IPS DF 19.7 (cell line): ENCODE measurements at regions not wholly inside any gene's neighbourhood (a gene's known extent, or its start where the extent isn't known, plus 50 kb on each side); places are given as distances from the start of the nearest gene placed in this dataset.

ENCODE experiments used
- DNase-seq: peaks from one replicate; pipeline ENCODE4 v3.0.0-alpha.2; 2013; ENCODE audit warnings: low read depth, low spot score

DNA sequence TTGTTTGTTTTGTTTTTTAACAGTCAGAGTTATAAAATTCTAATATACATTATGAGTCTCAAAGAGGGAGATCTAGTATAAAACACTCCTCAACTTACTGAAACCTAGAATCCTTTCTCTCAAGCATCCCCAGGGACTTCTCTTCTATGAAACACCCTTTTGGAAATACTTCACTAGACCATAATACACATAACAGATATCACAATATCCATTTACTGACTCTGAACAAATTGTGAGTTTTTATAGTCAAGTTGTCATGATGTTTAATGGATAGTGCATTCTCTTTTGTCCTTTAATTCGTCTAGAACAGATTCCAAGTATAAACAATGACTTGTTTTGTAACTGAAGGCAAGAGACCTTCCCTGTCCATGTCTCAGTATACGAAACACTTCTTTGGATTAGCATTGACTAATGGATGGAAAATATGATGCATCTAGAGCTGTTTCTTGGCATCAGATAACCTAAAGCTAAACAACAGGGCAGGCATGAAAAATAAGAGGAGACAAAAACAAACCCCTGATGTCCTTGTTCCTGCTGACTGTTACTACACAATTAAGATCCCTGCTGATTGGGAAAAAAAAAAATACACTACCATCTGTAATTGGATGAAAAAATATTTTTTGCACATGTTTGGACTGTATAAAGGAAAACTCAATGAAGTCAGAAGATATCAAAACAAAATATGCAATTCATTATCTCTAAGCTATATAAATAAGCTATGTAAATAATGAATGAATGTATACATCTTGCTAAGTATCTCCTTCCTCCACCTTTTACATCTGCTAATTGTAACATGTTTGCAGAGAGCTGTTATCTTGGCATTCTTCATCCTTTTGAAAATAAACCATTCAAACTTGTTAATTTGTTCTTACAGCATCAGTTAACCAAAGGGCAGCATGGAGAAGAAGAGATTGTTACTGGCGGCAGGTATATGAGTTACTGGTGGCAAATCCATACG lies 214.2 kb downstream of the LACC1 start:
- no peak for DNase-seq

DNA sequence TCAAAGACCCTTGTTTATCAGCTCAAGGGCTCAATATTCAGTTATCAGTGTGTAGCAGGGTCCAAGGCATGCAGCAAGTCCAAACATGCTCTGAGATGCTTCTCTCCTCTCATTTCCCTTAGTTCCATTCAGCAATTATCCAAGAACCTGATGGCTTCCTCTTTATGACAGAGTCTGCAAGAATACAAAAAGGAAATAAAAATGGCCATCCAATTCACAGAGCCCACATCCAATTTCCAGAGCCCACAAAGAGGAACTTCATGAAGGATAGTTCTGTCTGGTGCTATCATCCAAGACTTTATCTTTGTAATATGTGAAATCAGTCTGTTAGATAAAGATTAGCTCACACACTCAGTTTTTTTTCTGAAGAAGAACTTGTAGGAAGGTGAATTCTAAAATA lies 217.2 kb downstream of the LACC1 start:
- no peak for DNase-seq

DNA sequence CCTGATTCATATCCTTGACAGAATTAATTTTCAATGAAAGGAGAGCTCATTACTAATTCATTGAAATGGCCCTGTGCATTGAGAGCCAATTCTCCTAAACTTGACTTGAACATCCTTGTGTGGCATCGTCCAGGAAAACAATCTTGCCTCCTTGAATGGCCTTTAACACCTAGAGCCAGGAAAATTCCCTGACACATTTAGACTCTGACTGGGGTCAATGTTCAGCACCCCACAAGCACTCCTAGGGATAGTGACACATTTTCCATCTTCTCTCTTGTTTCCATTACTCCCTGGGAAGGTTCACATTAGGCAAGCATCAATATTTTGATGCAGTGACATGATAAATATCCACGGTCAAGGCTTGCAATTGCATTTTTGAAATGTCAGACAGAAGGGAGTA lies 218.9 kb downstream of the LACC1 start:
- DNase-seq: no peak

DNA sequence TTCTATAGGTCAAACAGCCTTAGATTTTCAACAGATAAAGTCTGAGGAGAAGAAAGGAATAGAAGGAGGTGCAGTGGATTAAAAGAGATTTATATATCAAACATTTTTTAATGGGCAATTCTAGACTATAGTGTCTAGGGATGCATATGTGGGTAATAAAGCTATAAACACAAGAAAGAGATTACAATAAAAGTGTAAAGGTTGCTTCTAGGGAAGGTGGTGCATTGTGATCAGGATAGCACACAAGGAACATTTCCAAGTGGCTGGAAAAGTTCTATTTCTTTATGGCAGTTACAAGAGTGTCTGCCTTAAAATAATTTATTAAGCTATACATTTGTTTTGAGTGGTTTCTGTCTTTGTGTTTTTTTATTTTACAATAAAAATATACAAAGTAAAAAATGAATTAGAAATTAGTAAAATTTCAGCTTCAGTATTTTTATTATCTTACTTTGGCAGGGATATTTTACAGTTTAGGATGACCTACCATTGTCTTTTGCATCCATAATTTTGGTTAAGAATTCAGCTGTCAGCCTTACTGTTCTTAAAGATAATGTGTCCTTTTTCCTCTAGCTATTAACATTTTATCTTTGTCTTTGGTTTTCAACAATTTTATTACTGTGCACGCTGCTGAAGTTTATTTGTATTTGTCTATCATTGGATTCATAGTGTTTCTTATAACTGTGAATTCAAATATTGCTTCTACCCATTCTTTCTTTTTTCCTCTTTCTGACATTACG lies 221.8 kb downstream of the LACC1 start:
- DNase-seq: no peak

DNA sequence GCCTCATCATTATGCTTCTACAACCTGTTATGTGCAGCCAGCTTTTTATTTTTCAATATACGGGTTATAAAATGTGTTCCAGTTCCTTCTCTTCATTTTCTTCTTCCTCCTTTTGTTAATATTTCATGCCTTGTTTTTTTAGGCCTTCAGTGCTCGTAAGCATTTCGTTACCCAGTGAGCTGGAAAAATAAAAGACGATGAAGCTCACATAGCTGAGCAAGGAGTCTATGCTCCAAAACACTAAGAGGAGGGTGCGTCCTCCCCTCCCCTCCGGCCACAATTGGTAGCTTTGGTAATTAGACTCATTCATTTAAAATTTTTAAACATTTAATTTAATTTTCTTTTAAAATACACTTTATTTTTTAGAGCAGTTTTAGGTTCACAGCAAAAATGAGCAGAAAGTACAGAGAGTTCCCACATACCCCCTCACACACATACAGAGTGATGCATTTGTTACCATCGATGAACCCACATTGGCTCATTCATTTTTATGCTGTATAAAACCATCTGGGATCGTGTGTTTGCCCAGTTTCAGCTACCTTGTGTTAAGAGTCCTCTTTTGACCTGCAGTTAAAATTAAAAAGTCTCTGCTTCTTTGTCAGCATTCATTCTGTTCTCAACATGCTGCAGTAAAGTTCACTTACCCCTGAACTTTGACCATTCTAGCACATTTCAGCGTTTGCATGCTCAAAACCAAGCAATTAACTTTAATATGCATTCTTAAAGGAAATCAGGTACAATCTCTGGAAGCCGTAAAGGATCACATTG lies 223.9 kb downstream of the LACC1 start:
- DNase-seq: no peak

DNA sequence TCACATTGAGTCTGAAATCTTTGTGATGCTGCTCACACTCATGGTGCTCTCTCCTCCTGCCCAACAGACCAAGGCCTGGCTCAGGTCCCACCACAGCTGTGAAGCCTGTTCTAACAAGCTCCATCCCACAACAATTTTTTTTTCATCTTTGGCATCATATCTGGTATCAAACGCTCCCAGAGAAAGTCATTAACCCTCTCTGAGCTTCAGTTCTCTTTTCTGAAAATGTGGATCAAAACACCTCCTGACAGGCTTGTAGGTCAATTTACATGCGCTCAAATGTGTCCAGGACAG lies 224.4 kb downstream of the LACC1 start:
- no peak for DNase-seq

DNA sequence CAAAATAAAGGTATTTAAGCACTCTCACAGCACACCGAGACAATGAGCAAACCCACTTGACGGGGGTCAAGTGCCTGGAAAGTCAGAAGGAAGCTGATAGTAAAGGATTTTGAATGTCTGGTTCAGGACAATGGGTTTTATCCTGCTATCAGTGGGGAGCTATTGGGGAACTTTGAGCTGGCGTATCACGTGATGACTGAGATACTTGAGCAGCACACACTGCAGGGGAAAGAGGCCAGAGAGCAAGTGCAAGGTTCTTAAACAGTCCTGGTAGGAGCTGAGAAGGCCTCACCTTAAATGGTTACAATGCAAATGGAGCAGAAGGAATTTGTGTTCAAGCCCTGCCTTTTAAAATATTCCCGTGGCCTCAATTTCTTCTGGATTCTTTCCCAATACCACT lies 225.3 kb downstream of the LACC1 start:
- DNase-seq: no peak

DNA sequence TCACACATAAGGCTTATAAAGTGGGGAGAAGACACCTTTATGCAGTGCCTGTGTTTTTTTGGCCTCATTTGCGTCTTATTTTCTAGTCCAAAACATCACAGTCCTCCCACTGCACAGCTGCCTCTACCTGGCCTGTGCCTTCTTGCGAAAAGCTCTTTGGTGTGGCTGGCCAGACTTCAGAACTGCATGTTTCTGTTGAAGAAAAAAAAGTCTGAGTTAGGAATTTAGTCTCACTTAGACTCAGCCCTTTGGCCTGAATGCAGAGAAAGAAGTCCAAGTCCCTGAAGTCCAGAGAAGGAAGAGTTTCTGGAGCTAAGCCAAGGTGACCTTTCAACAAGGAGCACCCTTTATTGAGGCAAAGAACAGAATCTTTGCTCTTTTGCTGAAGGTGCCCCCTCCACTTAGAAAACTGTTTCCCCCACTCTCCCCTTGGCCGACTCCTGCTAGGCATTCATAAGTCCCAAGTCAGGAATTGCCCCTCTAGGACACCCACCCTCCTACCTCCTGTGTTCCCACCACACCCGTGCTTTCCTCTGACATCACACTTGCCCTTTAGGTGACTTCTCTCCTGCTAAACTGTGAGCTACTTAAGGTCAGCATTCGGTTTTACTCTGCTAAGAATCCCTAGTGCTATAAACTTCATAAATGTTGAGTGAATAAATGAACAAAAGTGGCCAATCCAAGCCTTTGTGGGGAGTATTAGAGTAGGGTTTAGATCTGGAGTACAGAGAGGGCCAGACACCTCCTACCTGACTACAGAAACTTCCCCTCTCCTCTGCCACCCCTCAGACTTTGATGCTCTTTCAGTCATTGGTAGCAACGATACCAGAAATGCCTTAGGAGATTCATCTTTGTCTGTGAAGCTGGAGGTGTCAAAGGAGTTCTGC lies 226.8 kb downstream of the LACC1 start:
- DNase-seq: no peak

DNA sequence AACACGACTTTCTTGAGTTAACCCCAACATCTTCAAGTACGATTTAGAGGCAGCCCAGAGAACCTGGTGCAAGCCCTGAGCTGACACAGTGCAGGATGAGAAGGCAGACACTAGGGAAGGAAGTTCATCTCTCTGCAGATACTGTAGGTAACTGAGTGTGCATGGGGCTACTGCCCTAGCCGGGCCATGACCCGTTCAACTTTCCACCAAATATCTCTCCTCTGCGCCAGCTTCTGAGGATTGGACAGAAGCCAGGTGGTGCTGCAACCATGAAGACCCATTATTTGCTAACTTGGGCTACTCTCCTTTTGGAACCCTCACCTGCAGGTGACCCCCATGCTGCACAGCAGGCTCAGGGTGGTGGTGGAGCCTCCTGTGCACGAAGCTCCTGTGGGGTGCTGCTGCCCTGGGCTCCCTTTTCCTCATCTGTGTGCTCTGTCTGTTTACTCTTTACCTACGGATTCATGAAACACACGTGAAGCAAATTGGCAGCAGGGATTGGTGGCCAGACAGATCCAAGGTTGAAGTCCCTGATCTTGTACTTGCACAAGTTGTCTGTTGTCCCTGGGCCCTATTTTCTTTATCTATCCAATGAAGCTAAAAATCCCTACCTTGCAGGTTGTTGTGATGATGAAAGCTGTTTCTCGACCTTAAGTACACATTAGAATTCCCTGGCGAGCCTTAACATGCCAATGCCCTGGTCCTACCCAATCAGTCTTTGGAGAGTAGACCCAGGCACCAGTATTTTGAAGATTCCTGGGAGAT lies 227.8 kb downstream of the LACC1 start:
- DNase-seq: no peak

DNA sequence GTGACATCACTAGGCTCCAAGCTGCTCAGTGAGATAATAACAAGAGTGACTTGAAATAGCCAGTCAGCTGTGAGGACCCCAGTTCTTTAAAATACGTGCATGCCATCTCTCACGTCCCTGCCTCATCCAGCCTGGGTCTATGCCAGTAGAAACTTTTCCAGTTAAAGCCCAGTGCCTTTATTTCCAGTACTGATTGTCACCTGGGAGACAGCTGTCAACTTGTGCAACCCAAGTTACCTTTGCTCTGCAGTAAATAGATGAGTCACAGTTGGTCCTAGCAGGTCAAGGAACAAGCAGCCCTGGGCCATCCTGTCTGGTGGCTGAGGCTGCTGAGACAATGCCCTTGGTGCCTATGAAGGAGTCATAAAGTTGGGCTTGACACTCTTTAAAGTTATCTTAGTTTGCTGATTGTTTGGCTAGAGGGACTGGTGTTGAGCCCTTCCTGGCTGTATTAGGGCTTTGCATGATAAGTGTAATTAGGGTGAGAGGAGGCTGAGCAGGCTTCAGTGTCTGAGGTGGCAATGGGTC lies 228.7 kb downstream of the LACC1 start:
- no peak for DNase-seq

DNA sequence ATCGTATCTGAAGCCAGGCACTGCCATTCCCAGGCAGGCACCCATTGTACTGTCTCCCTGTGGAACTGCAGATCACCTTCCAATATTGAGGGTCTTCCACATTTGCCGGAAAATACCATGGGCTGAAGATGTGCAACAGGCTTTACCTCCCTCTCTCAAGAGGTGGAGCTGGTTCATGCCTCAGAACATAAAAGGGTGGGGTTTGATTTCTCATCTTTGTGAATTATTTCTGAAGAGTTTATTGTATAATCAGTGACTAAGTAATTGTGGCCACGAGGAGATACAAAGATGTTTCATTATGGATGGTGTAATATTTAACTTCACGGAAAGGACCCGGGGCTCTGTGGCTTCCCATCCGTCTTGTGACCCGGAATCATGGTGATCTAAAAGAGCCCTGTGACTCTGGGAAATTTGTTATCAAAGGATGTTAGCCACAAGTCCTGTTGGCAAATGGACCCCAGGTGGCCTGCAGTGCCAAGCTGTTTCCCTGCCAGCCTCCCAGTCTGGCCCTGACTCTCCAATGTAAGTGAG lies 230.5 kb downstream of the LACC1 start:
- no peak for DNase-seq

DNA sequence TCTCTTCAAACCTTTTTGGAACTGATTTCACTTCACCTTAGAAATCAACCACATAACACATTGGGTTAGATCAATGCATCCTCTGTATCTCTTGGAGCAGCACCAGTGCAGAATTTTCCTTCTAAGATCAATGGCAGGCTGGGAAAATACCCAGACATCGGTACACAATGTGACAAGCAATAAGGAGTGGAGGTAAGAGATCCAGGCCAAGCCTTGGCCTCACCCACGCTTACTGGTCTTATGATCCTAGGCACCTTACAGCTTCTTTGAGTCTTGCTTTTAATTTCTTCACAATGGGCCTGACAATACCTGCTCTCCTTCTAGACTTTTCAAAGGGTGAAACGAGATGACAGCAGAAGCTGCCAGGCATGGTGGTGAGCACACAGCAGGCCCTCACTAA lies 232.0 kb downstream of the LACC1 start:
- no peak for DNase-seq

DNA sequence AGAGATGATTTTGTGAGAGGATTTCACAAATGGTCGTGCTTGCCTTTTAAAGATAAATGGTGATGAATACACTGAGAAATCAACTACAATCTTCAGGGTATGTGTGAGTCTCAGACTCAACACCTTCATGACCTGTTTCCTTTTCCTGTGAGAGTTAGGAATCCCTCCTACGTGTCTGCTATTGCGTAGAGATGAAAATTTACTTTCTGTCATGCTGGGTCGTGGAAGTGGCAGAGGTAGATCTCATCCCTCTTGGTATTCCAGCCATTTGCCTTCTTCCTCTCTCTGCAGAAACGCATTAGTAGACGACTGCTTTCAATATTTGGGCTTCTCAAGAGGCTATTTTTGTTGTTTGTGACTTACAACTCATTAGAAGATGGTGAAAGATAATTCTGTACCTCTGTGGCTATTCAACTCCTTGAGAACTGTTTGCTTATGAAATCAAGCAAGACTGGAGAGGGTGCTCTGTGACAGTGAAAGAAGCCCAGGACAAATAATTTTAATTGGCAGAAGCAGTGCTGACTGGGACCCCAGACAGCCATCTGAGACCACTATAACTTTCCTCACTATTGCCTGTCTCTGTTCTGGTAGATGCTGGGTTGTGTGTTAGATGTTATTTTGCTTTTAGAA lies 233.1 kb downstream of the LACC1 start:
- DNase-seq: no peak

DNA sequence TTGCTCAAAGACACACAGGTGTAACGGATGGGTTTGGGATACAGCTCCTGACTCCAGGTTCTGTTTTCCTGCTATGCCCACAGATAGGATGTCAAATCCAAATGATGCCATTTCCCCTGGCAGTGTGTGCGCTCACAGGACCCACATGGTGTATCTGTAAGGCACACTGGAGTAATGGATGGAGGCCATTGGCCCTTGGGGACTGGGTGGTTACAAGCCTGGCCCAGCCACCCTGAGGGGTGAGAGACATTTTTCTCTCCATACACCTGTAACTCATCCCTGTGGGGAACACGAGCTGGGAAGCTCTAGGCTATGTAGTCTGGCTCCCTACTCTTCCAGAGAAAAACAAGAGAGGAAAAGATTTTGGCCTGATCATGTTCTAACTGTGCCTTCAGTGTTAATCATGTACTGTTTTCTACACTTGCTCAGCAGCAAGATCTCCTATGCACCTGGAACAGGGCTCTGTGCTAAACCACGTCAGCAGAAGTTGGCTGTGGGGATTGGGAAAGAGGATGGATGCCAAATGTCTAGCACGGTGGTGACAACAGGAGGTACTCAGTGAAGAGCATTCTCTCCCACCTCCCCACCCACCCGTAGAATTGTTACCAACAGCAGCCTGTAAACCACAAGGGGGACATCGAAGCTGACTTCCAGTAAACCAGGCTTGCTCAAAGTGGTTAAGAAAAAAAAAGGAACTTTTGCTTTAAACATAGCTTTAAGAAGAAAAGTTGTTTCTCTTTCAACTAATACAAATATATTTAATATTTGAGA lies 237.0 kb downstream of the LACC1 start:
- DNase-seq: no peak

DNA sequence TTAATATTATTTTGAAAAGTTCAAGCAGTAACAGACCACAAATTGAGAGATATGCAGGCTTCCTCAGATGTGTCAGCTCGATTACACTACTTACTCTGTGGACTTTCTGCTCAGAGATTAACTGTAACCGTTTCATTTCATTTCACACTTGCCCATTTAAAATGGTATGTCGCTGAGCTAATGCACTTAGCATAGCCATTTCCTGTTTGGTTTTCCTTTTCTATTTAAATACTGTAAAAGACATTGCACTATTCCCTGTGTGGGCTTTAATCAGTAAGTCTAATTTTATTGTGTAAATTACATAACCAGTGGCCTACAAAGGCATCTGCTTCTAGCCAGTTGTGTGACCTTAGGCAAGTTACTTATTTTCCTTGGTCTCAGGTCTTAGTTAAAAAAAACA lies 237.6 kb downstream of the LACC1 start:
- DNase-seq: no peak

DNA sequence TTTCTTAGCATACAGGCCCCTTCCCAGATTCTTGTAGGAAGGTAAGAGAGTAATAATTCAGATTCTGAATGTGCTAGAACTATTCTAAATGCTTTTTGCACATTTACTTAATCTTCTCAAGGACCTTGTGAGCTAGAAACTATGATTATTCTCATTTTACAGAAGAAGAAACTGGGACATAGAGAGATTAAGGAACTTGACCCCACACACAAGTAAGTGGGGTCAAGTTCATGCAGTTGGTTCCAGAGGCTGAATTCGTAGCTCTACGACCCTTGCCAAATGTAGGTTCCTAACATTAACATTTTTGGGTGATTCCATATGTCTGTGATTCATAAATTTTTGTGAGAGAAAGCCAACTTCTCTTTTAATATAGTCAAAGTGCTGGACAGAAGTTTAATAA lies 238.1 kb downstream of the LACC1 start:
- DNase-seq: no peak

DNA sequence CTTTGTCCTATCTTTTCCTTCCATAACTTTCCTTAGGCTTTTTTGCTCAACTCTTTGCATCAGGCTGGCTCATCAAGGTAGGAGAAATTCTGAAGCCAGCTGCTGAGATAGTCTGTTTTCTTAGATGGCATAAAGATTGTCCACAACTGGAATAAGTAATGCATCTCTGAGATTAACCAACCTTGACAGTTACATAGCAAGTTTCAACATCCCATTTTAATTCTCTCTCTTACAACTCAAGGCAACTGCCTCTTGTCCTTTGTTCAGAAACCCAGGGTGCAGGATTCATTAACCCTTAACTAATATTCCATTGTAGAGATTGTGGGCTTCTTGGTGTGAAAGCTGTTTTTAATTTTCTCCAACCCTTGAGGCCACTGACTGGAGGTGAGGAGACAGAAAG lies 239.2 kb downstream of the LACC1 start:
- DNase-seq: no peak

DNA sequence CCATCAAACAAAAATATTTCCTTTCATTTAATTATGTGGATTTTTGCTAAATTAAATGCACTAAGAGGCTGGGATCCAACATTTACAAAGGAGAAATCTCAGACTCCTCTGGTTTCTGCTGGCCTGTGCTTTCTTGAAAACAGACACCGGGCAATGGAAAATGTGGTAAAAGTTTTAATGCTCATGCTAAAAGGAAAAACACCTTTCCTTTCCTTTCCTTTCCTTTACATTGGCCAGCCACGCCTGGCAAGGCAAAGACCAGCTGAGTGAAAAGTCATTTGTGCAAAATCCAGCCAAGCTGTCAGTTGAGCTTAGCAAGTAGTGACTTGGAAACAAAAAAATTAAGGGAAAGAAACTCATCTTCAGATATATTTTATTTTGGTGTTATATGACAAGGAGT lies 240.3 kb downstream of the LACC1 start:
- no peak for DNase-seq
